ENCODE measurements at regions not wholly inside any gene's neighbourhood (a gene's known extent, or its start where the extent isn't known, plus 50 kb on each side); places are given as distances from the start of the nearest gene placed in this dataset.
A peak's percentile ranks its signal among the peaks of the same experiment; 100 is the strongest.
"Not testable (repeated sequence)": the region's sequence is repeated elsewhere in the genome, so short reads cannot be mapped to it uniquely, and the experiment has no call there.

- DNase-seq: no peak
These were observed 86.3 kb downstream of the GYPE start for GRCh38 chr4:143819029-143819428.

GRCh38 chr4:143817866-143818265 lies 87.5 kb downstream of the GYPE start:
- DNase-seq: not testable (repeated sequence)

- DNase-seq: not testable (repeated sequence)
These were observed 90.0 kb downstream of the GYPE start for GRCh38 chr4:143815375-143815774.

- DNase-seq: not testable (repeated sequence)
These were observed 91.8 kb downstream of the GYPE start for GRCh38 chr4:143813431-143814154.

- DNase-seq: not testable (repeated sequence)
These were observed 91.2 kb upstream of the FREM3 start for GRCh38 chr4:143791693-143792092.

- not testable (repeated sequence) for DNase-seq
These were observed 90.0 kb upstream of the FREM3 start for GRCh38 chr4:143790425-143790824.

- DNase-seq: not testable (repeated sequence)
These were observed 89.1 kb upstream of the FREM3 start for GRCh38 chr4:143789618-143790017.

- DNase-seq: no peak
These were observed 84.1 kb upstream of the FREM3 start for GRCh38 chr4:143784567-143784966.

- DNase-seq: no peak
These were observed 82.0 kb upstream of the FREM3 start for GRCh38 chr4:143782521-143782920.

GRCh38 chr4:143773998-143774895 lies 73.8 kb upstream of the FREM3 start:
- DNase-seq: peak; percentile 1

- no peak for DNase-seq
These were observed 70.8 kb upstream of the FREM3 start for GRCh38 chr4:143771269-143771668.

- DNase-seq: no peak
These were observed 67.6 kb upstream of the FREM3 start for GRCh38 chr4:143768007-143768591.

GRCh38 chr4:143763587-143763986 lies 63.1 kb upstream of the FREM3 start:
- DNase-seq: no peak

GRCh38 chr4:143762511-143762910 lies 62.0 kb upstream of the FREM3 start:
- no peak for DNase-seq
